Neural crest cell (in vitro differentiated cells): ENCODE measurements at regions not wholly inside any gene's neighbourhood (a gene's known extent, or its start where the extent isn't known, plus 50 kb on each side); places are given as distances from the start of the nearest gene placed in this dataset.

Source experiments
- DNase-seq: peaks from one replicate; pipeline ENCODE4 v3.0.0; 2021; ENCODE audit warnings: low read depth, mixed read lengths, low spot score
- H3K27ac Mint-ChIP-seq: one replicate; pipeline ENCODE4 v1.8.0; 2021; ENCODE audit warnings: mild to moderate bottlenecking, mixed read lengths; ENCODE audit not compliant: unreplicated experiment
- H3K27me3 Mint-ChIP-seq: 2 replicates; pipeline ENCODE4 v1.8.0; 2021; ENCODE audit warnings: low read depth, mild to moderate bottlenecking, mixed read lengths
- H3K36me3 Mint-ChIP-seq: 2 replicates; pipeline ENCODE4 v1.8.0; 2021; ENCODE audit warnings: low read depth, mild to moderate bottlenecking, mixed read lengths
- H3K4me1 Mint-ChIP-seq: 2 replicates; pipeline ENCODE4 v1.8.0; 2021; ENCODE audit warnings: mixed read lengths
- H3K4me3 Mint-ChIP-seq: one replicate; pipeline ENCODE4 v1.8.0; 2021; ENCODE audit warnings: mild to moderate bottlenecking, mixed read lengths
- H3K9me3 Mint-ChIP-seq: 2 replicates; pipeline ENCODE4 v1.8.0; 2021; ENCODE audit warnings: mixed read lengths
- CTCF ChIP-seq: fragments of 200-600 bp; sonication (generic); conservative IDR thresholded peaks from 2 replicates; pipeline ENCODE4 v1.5.0; 2021; ENCODE audit warnings: antibody characterized with exemption, mild to moderate bottlenecking

DNA sequence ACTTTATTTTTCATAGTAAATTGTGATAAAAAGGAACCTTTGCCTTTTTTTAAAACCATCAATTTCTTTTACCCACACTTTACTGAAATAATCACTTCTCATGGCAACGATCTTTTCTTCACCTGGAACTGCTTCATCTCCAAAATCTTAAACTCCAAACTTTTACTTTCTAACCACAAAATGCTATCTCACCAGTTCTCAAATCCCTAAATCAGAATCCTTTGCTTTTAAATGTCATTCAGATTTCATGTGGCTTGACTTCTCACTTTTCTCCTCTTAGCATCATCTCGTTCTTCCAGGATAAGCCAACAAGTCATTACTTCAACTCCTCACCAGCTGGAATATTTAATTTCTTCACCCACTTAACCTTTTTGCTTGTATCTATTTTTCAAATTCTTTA lies 284.3 kb upstream of the RASGEF1B start:
- TF ChIP-seq CTCF: no peak
- H3K27ac Mint-ChIP-seq: no peak overlapping the region
- no peaks in the 10 kb centered on the region for H3K9me3 Mint-ChIP-seq
- DNase-seq: no peak
- H3K36me3 Mint-ChIP-seq: no peaks in the 10 kb centered on the region
- no peaks in the 10 kb centered on the region for H3K4me1 Mint-ChIP-seq
- H3K4me3 Mint-ChIP-seq: no peak overlapping the region
- no peaks in the 10 kb centered on the region for H3K27me3 Mint-ChIP-seq

DNA sequence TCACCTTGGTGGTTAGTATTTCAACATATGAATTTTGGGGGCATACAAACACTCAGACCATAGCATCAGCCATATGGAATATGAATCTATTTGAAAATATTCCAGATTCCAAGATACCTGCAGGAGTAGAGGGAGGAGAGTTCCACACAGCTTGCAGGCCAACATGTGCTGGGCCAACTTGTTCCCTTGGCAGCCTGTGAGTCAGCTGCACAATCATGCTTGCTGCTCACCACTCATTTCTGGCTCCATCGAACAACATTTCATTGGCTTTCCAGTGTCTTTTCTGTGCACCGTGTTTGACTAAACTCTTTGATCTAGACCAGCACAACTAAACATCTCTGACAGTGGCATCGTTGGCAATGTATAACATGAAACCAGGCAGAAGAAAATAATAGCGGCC lies 282.5 kb upstream of the RASGEF1B start:
- Mint-ChIP-seq H3K27ac (no peak overlapping the region), H3K4me3 (no peak overlapping the region), H3K36me3 (no peaks in the 10 kb centered on the region), H3K27me3 (no peaks in the 10 kb centered on the region), H3K4me1 (no peaks in the 10 kb centered on the region), H3K9me3 (no peaks in the 10 kb centered on the region)
- DNase-seq: no peak
- no peak for TF ChIP-seq CTCF

DNA sequence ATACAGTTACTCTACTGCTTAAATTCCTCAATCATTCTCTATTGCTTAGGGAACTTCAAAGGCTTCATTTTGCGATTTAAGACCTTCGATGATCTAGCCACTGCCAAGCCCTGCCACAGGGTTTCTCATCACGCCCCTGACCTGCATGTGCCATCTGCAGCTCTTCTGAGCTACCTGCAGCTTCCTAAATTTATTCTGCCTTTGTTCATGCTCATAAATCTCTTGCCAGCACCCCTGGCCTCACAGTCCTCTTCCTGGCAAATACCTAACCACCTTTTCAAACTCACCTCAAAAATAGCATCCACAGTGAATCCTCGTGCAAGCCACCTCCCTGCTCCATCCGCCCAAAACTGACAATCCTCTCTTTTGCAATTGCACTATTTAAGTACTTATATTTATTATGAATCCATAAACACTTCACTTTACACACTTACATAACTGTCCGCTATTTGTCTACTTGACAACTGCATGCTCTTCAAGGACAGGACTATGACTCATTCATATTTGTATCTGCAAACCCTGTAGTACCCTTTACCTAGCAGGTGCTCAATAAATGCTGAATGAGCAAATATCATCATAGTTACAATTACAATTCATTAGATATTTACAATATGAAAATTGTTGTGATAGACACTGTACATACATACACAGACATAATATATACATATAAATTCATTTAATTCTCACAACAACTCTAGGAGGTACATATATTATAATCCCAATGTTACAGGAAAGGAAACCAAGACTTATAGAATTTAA lies 280.0 kb upstream of the RASGEF1B start:
- no peak overlapping the region for H3K27ac Mint-ChIP-seq
- no peaks in the 10 kb centered on the region for H3K36me3 Mint-ChIP-seq
- no peaks in the 10 kb centered on the region for H3K27me3 Mint-ChIP-seq
- H3K9me3 Mint-ChIP-seq: no peaks in the 10 kb centered on the region
- no peak overlapping the region for H3K4me3 Mint-ChIP-seq
- DNase-seq: no peak
- no peak for TF ChIP-seq CTCF
- peaks cover 8% of the 10 kb centered on the region for H3K4me1 Mint-ChIP-seq

GRCh38 chr4:81747242-81747930 lies 275.7 kb upstream of the RASGEF1B start:
- no peak for DNase-seq
- Mint-ChIP-seq H3K9me3 (no peaks in the 10 kb centered on the region), H3K4me3 (no peak overlapping the region), H3K27ac (no peak overlapping the region), H3K27me3 (no peaks in the 10 kb centered on the region), H3K36me3 (no peaks in the 10 kb centered on the region), H3K4me1 (peaks cover 8% of the 10 kb centered on the region)
- no peak for TF ChIP-seq CTCF

DNA sequence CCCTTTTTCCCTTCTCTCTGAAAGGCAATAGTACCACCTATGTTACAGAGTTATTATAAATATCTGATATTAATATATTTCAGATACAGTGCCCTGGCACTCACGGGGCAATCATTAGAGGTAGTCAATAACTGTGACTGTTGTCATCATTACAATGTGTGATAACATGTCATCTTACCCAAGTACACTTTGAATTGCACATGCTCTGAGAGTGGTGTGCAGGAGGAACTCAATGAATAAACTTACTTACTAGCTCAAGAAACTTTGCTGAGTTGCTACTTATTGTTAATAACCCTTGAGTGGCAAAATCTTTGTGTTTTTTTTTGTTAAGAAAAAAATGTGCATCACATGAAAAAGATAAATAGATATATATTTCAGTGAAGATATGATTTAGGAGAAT lies 275.1 kb upstream of the RASGEF1B start:
- Mint-ChIP-seq H3K9me3 (no peaks in the 10 kb centered on the region), H3K4me1 (peaks cover 8% of the 10 kb centered on the region), H3K27me3 (no peaks in the 10 kb centered on the region), H3K27ac (no peak overlapping the region), H3K4me3 (no peak overlapping the region), H3K36me3 (no peaks in the 10 kb centered on the region)
- no peak for TF ChIP-seq CTCF
- DNase-seq: no peak
